ENCODE measurements at regions not wholly inside any gene's neighbourhood (a gene's known extent, or its start where the extent isn't known, plus 50 kb on each side); places are given as distances from the start of the nearest gene placed in this dataset.

- intact Hi-C loops (cut with micrococcal nuclease), result no loop called here
- ATAC-seq (no peak), DNase-seq (no peak)
- Histone ChIP-seq H2AFZ (ENCODE audit: low read length) (no peak overlapping the region), H3K4me1 (ENCODE audit: insufficient read depth, low read length) (no peaks in the 10 kb centered on the region), H3K9me2 (replicated peaks; ENCODE audit: low read length) (no peaks in the 10 kb centered on the region), H3K27ac (ENCODE audit: low read length) (no peak overlapping the region), H3K9ac (ENCODE audit: low read length) (no peak overlapping the region), H3F3A (ENCODE audit: low read length, unreplicated experiment) (no peaks in the 10 kb centered on the region), H3K27me3 (ENCODE audit: low read length) (peaks cover 20% of the 10 kb centered on the region), H3K4me2 (ENCODE audit: low read length) (no peak overlapping the region), H3K79me2 (ENCODE audit: low read length) (no peaks in the 10 kb centered on the region), H3K4me3 (ENCODE audit: low read length) (no peak overlapping the region), H4K20me1 (ENCODE audit: low read length) (no peaks in the 10 kb centered on the region), H3K9me3 (ENCODE audit: low read length) (no peaks in the 10 kb centered on the region), H3K36me3 (ENCODE audit: low read depth, low read length) (no peaks in the 10 kb centered on the region)
- TF ChIP-seq CTCF (conservative IDR thresholded peaks at IDR 0.05; ENCODE audit: low read depth, low read length) (no peak), EZH2 (IDR thresholded peaks at IDR 0.05; ENCODE audit: low read length, unreplicated experiment) (no peak), EZH2phosphoT487 (IDR thresholded peaks at IDR 0.05; ENCODE audit: borderline replicate concordance, low read length) (no peak)
- POLR2A ChIA-PET (ENCODE audit: unreplicated experiment), result no interaction called here
- CTCF ChIA-PET, result no interaction called here
- BruUV-seq (replicated peaks), result no TSS peak
These were observed 102.9 kb upstream of the RAB6C start for GRCh38 chr2:129876541-129876940.

GRCh38 chr2:129877289-129877741 lies 102.2 kb upstream of the RAB6C start:
- intact Hi-C loops (cut with micrococcal nuclease), result no loop called here
- Histone ChIP-seq H3K27ac (ENCODE audit: low read length) (no peak overlapping the region), H3K9ac (ENCODE audit: low read length) (no peak overlapping the region), H3K4me3 (ENCODE audit: low read length) (no peak overlapping the region), H2AFZ (ENCODE audit: low read length) (no peak overlapping the region), H3F3A (ENCODE audit: low read length, unreplicated experiment) (no peaks in the 10 kb centered on the region), H3K4me2 (ENCODE audit: low read length) (no peak overlapping the region), H3K4me1 (ENCODE audit: insufficient read depth, low read length) (no peaks in the 10 kb centered on the region), H3K79me2 (ENCODE audit: low read length) (no peaks in the 10 kb centered on the region), H3K27me3 (ENCODE audit: low read length) (peaks cover 18% of the 10 kb centered on the region), H4K20me1 (ENCODE audit: low read length) (no peaks in the 10 kb centered on the region), H3K9me3 (ENCODE audit: low read length) (no peaks in the 10 kb centered on the region), H3K36me3 (ENCODE audit: low read depth, low read length) (no peaks in the 10 kb centered on the region), H3K9me2 (replicated peaks; ENCODE audit: low read length) (no peaks in the 10 kb centered on the region)
- DNase-seq, result no peak
- ATAC-seq, result no peak
- CTCF ChIA-PET, result no interaction called here
- BruUV-seq (replicated peaks), result no TSS peak
- TF ChIP-seq EZH2phosphoT487 (IDR thresholded peaks at IDR 0.05; ENCODE audit: borderline replicate concordance, low read length) (no peak), CTCF (conservative IDR thresholded peaks at IDR 0.05; ENCODE audit: low read depth, low read length) (no peak), EZH2 (IDR thresholded peaks at IDR 0.05; ENCODE audit: low read length, unreplicated experiment) (no peak)
- POLR2A ChIA-PET (ENCODE audit: unreplicated experiment), result no interaction called here

GRCh38 chr2:129877795-129878775 lies 101.4 kb upstream of the RAB6C start:
- no peak for TF ChIP-seq EZH2phosphoT487 (IDR thresholded peaks at IDR 0.05; ENCODE audit: borderline replicate concordance, low read length)
- TF ChIP-seq CTCF (conservative IDR thresholded peaks at IDR 0.05; ENCODE audit: low read depth, low read length), result no peak
- TF ChIP-seq EZH2 (IDR thresholded peaks at IDR 0.05; ENCODE audit: low read length, unreplicated experiment), result no peak

More at GRCh38 chr2:129877795-129878775, 101.4 kb upstream of the RAB6C start:
- Histone ChIP-seq H3K4me1 (ENCODE audit: insufficient read depth, low read length) (no peaks in the 10 kb centered on the region), H4K20me1 (ENCODE audit: low read length) (no peaks in the 10 kb centered on the region), H3K9ac (ENCODE audit: low read length) (no peak overlapping the region), H3K27me3 (ENCODE audit: low read length) (peaks cover 26% of the 10 kb centered on the region), H3K4me2 (ENCODE audit: low read length) (no peak overlapping the region), H3K36me3 (ENCODE audit: low read depth, low read length) (no peaks in the 10 kb centered on the region), H3K9me3 (ENCODE audit: low read length) (no peaks in the 10 kb centered on the region), H2AFZ (ENCODE audit: low read length) (no peak overlapping the region), H3F3A (ENCODE audit: low read length, unreplicated experiment) (no peaks in the 10 kb centered on the region), H3K27ac (ENCODE audit: low read length) (no peak overlapping the region), H3K4me3 (ENCODE audit: low read length) (no peak overlapping the region), H3K79me2 (ENCODE audit: low read length) (no peaks in the 10 kb centered on the region), H3K9me2 (replicated peaks; ENCODE audit: low read length) (no peaks in the 10 kb centered on the region)
- no TSS peak for BruUV-seq (replicated peaks)
- ChIA-PET POLR2A (ENCODE audit: unreplicated experiment) (no interaction called here), CTCF (no interaction called here)
- DNase-seq, result no peak
- intact Hi-C loops (cut with micrococcal nuclease), result no loop called here
- ATAC-seq, result no peak
